ENCODE measurements at regions not wholly inside any gene's neighbourhood (a gene's known extent, or its start where the extent isn't known, plus 50 kb on each side); places are given as distances from the start of the nearest gene placed in this dataset.

DNA sequence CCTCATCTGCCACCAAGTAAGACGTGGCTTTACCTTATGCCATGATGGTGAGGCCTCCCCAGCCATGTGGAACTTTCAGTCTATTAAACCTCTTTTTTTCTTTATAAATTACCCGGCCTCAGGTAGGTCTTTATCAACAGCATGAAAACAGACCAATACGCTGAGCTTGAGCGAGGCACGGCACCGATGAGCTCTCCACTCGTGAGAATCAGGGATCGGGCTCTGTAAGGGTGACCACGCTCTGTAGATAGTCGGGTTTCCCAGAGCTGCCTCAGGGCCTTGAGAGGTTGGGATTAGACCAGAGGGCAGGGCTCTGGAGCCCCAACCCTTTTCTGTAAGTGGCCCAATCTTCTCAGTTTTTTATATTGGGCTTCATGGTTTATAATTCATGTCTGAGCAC lies 360.3 kb upstream of the MYT1L start:
- TF ChIP-seq, protein P1, sequence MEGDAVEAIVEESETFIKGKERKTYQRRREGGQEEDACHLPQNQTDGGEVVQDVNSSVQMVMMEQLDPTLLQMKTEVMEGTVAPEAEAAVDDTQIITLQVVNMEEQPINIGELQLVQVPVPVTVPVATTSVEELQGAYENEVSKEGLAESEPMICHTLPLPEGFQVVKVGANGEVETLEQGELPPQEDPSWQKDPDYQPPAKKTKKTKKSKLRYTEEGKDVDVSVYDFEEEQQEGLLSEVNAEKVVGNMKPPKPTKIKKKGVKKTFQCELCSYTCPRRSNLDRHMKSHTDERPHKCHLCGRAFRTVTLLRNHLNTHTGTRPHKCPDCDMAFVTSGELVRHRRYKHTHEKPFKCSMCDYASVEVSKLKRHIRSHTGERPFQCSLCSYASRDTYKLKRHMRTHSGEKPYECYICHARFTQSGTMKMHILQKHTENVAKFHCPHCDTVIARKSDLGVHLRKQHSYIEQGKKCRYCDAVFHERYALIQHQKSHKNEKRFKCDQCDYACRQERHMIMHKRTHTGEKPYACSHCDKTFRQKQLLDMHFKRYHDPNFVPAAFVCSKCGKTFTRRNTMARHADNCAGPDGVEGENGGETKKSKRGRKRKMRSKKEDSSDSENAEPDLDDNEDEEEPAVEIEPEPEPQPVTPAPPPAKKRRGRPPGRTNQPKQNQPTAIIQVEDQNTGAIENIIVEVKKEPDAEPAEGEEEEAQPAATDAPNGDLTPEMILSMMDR (IDR thresholded peaks at IDR 0.05; ENCODE audit: low read depth, low read length, missing control alignments), result no peak
- no peak for DNase-seq (ENCODE audit: low read depth)
- in situ Hi-C loops (cut with HindIII; ENCODE audit: low sequenced_read_pairs), result no loop called here
- no peak overlapping the region for H3K4me3 ChIP-seq (ENCODE audit: low read depth, low read length)

GRCh38 chr2:2690985-2691384 lies 359.9 kb upstream of the MYT1L start:
- no peak overlapping the region for H3K4me3 ChIP-seq (ENCODE audit: low read depth, low read length)
- no peak for DNase-seq (ENCODE audit: low read depth)
- TF ChIP-seq, protein P1 (IDR thresholded peaks at IDR 0.05; ENCODE audit: low read depth, low read length, missing control alignments), result no peak
- in situ Hi-C loops (cut with HindIII; ENCODE audit: low sequenced_read_pairs), result no loop called here

GRCh38 chr2:2689306-2689705 lies 358.2 kb upstream of the MYT1L start:
- TF ChIP-seq, protein P1 (IDR thresholded peaks at IDR 0.05; ENCODE audit: low read depth, low read length, missing control alignments), result no peak
- H3K4me3 ChIP-seq (ENCODE audit: low read depth, low read length), result no peak overlapping the region
- DNase-seq (ENCODE audit: low read depth), result no peak
- in situ Hi-C loops (cut with HindIII; ENCODE audit: low sequenced_read_pairs), result no loop called here

- TF ChIP-seq, protein P1 (IDR thresholded peaks at IDR 0.05; ENCODE audit: low read depth, low read length, missing control alignments), result no peak
- in situ Hi-C loops (cut with HindIII; ENCODE audit: low sequenced_read_pairs), result no loop called here
- H3K4me3 ChIP-seq (ENCODE audit: low read depth, low read length), result no peak overlapping the region
- DNase-seq (ENCODE audit: low read depth), result no peak
Measured at GRCh38 chr2:2688254-2688653, 357.2 kb upstream of the MYT1L start.

- TF ChIP-seq, protein P1 (IDR thresholded peaks at IDR 0.05; ENCODE audit: low read depth, low read length, missing control alignments), result no peak
- DNase-seq (ENCODE audit: low read depth), result no peak
- H3K4me3 ChIP-seq (ENCODE audit: low read depth, low read length), result no peak overlapping the region
- in situ Hi-C loops (cut with HindIII; ENCODE audit: low sequenced_read_pairs), result no loop called here
Measured at GRCh38 chr2:2687745-2688144, 356.7 kb upstream of the MYT1L start.

DNA sequence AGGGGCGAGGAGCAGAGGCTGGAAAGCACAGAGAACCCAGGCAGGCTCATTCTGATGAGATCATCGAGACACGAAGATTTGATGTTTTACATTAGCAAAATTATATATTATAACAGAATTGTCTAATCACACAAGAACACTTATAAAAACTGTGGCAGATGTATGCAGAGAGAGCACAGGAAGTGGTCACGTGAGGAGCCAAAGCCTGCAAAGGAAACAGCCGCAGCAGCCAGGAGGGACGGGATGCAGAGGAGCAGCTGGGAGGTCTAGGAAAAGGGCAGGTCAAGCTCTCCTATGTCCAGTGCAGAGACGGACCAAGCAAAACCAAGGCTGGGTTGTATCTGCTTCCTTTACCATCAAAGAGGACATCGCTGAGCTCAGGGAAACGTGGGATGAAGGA lies 355.1 kb upstream of the MYT1L start:
- H3K4me3 ChIP-seq (ENCODE audit: low read depth, low read length), result no peak overlapping the region
- TF ChIP-seq, protein P1 (IDR thresholded peaks at IDR 0.05; ENCODE audit: low read depth, low read length, missing control alignments), result no peak
- in situ Hi-C loops (cut with HindIII; ENCODE audit: low sequenced_read_pairs), result no loop called here

More for the DNA sequence above, 355.1 kb upstream of the MYT1L start:
- DNase-seq (ENCODE audit: low read depth), result no peak

Data from astrocyte of the cerebellum (primary cell).